DMS153 treated with DMSO at 0.1 percent for 48 hours (cell line): ENCODE measurements at regions not wholly inside any gene's neighbourhood (a gene's known extent, or its start where the extent isn't known, plus 50 kb on each side); places are given as distances from the start of the nearest gene placed in this dataset.
"Not testable (repeated sequence)": the region's sequence is repeated elsewhere in the genome, so short reads cannot be mapped to it uniquely, and the experiment has no call there.

Experiments used
- DNase-seq: peaks from one replicate; lab custom pipeline; 2025; ENCODE audit not compliant: unreplicated experiment; lab: John Stamatoyannopoulos, UW

GRCh38 chr9:88917375-88917774 lies 73.9 kb upstream of the S1PR3 start:
- DNase-seq = no peak

- DNase-seq = not testable (repeated sequence)
These were observed 72.7 kb upstream of the S1PR3 start for GRCh38 chr9:88918537-88918936.

GRCh38 chr9:88920645-88921044 lies 70.6 kb upstream of the S1PR3 start:
- no peak for DNase-seq

GRCh38 chr9:88922091-88922490 lies 69.2 kb upstream of the S1PR3 start:
- DNase-seq = no peak

GRCh38 chr9:88923092-88923491 lies 68.2 kb upstream of the S1PR3 start:
- no peak for DNase-seq

GRCh38 chr9:88923653-88924288 lies 67.5 kb upstream of the S1PR3 start:
- DNase-seq = no peak

- no peak for DNase-seq
These were observed 65.8 kb upstream of the S1PR3 start for GRCh38 chr9:88925481-88925880.

GRCh38 chr9:88926781-88927505 lies 64.3 kb upstream of the S1PR3 start:
- no peak for DNase-seq

GRCh38 chr9:88927510-88927909 lies 63.8 kb upstream of the S1PR3 start:
- no peak for DNase-seq

- no peak for DNase-seq
These were observed 60.6 kb upstream of the S1PR3 start for GRCh38 chr9:88930716-88931115.

- DNase-seq = no peak
These were observed 58.5 kb upstream of the S1PR3 start for GRCh38 chr9:88932766-88933165.

GRCh38 chr9:88933607-88934379 lies 57.5 kb upstream of the S1PR3 start:
- DNase-seq = no peak

- DNase-seq = no peak
These were observed 56.3 kb upstream of the S1PR3 start for GRCh38 chr9:88934876-88935535.

- no peak for DNase-seq
These were observed 55.1 kb upstream of the S1PR3 start for GRCh38 chr9:88936132-88936531.

- no peak for DNase-seq
These were observed 54.6 kb upstream of the S1PR3 start for GRCh38 chr9:88936668-88937067.

GRCh38 chr9:88937248-88937647 lies 54.0 kb upstream of the S1PR3 start:
- no peak for DNase-seq

GRCh38 chr9:88938189-88938588 lies 53.1 kb upstream of the S1PR3 start:
- DNase-seq = peak; percentile 9
